ENCODE measurements at regions not wholly inside any gene's neighbourhood (a gene's known extent, or its start where the extent isn't known, plus 50 kb on each side); places are given as distances from the start of the nearest gene placed in this dataset.

DNA sequence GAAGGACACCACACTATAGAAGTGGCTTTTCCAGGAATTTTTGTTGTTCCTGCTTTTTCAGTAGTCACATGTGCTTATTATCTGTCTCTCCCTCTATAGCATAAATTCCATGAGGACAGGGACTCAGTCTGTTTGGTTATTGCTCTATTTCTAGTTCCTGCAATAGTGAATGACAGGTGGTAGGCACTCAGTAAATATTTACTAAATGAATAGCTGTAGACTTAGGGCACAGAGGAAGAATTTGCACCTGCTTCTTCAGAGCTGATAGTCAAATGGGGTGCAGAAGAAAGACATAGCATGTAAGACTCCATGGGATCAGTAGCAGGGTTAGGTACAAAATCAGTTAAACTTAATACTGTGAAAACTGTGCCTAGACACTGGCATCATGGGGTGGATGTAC lies 580.2 kb downstream of the CCDC171 start:
- TF ChIP-seq, protein P1, sequence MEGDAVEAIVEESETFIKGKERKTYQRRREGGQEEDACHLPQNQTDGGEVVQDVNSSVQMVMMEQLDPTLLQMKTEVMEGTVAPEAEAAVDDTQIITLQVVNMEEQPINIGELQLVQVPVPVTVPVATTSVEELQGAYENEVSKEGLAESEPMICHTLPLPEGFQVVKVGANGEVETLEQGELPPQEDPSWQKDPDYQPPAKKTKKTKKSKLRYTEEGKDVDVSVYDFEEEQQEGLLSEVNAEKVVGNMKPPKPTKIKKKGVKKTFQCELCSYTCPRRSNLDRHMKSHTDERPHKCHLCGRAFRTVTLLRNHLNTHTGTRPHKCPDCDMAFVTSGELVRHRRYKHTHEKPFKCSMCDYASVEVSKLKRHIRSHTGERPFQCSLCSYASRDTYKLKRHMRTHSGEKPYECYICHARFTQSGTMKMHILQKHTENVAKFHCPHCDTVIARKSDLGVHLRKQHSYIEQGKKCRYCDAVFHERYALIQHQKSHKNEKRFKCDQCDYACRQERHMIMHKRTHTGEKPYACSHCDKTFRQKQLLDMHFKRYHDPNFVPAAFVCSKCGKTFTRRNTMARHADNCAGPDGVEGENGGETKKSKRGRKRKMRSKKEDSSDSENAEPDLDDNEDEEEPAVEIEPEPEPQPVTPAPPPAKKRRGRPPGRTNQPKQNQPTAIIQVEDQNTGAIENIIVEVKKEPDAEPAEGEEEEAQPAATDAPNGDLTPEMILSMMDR (IDR thresholded peaks at IDR 0.05), result no peak
- no peak for TF ChIP-seq POLR2A (IDR thresholded peaks at IDR 0.05)
